Ishikawa (cell line): ENCODE measurements at regions not wholly inside any gene's neighbourhood (a gene's known extent, or its start where the extent isn't known, plus 50 kb on each side); places are given as distances from the start of the nearest gene placed in this dataset.
A peak's percentile ranks its signal among the peaks of the same experiment; 100 is the strongest.

Source experiments
- CEBPB ChIP-seq: IDR thresholded peaks from 2 replicates; pipeline ENCODE4 v1.6.1; 2012
- CREB1 ChIP-seq: IDR thresholded peaks from 2 replicates; pipeline ENCODE4 v1.6.1; 2012; ENCODE audit warnings: low read depth
- EGR1 ChIP-seq: IDR thresholded peaks from 2 replicates; pipeline ENCODE4 v1.6.1; 2012
- EP300 ChIP-seq: IDR thresholded peaks from 2 replicates; pipeline ENCODE4 v1.6.1; 2012; ENCODE audit warnings: borderline replicate concordance
- FOXM1 ChIP-seq: IDR thresholded peaks from 2 replicates; pipeline ENCODE4 v1.6.1; 2012; ENCODE audit warnings: low read depth, borderline replicate concordance
- NFIC ChIP-seq: IDR thresholded peaks from 2 replicates; pipeline ENCODE4 v1.6.1; 2012
- RAD21 ChIP-seq: IDR thresholded peaks from 2 replicates; pipeline ENCODE4 v1.6.1; 2012; ENCODE audit warnings: low read depth
- TAF1 ChIP-seq: IDR thresholded peaks from 2 replicates; pipeline ENCODE4 v1.6.1; 2012; ENCODE audit warnings: low read depth, mild to moderate bottlenecking
- TCF12 ChIP-seq: IDR thresholded peaks from 2 replicates; pipeline ENCODE4 v1.6.1; 2012; ENCODE audit warnings: low read depth
- TEAD4 ChIP-seq: IDR thresholded peaks from 2 replicates; pipeline ENCODE4 v1.6.1; 2012
- YY1 ChIP-seq: IDR thresholded peaks from 2 replicates; pipeline ENCODE4 v1.6.1; 2012; ENCODE audit warnings: low read depth
- ZBTB7A ChIP-seq: IDR thresholded peaks from 2 replicates; pipeline ENCODE4 v1.6.1; 2012; ENCODE audit warnings: low read depth
- TF ChIP-seq, protein P1 (sequence below): IDR thresholded peaks from 2 replicates; pipeline ENCODE4 v1.6.1; 2012; ENCODE audit warnings: low read depth, mild to moderate bottlenecking
- TF ChIP-seq, protein P2 (sequence below): IDR thresholded peaks from 2 replicates; pipeline ENCODE4 v1.6.1; 2012
- TF ChIP-seq, protein P3 (sequence below): IDR thresholded peaks from 2 replicates; pipeline ENCODE4 v1.6.1; 2012

DNA sequence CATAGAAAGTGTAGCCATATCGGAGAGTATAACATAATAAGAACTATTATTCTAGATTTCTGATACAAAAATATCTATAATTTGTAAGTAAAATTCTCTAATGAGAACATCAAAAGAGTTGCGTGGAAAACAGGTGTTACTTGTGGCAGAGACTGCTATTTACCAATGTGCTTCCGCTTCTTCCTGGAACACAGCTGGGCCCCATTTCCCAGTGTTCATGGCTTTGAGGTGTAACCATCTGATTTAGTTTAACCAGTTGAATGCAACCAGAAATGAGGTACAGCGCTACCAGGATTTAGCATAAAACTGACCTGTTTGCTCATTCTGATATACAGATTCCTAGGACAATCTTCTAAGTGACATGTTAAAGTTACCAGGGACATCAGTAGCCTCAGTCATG lies 1055.2 kb downstream of the IGSF11 start:
- TF ChIP-seq TCF12 (no peak), CREB1 (no peak), FOXM1 (no peak), RAD21 (no peak), NFIC (no peak)
- TF ChIP-seq, protein P1, sequence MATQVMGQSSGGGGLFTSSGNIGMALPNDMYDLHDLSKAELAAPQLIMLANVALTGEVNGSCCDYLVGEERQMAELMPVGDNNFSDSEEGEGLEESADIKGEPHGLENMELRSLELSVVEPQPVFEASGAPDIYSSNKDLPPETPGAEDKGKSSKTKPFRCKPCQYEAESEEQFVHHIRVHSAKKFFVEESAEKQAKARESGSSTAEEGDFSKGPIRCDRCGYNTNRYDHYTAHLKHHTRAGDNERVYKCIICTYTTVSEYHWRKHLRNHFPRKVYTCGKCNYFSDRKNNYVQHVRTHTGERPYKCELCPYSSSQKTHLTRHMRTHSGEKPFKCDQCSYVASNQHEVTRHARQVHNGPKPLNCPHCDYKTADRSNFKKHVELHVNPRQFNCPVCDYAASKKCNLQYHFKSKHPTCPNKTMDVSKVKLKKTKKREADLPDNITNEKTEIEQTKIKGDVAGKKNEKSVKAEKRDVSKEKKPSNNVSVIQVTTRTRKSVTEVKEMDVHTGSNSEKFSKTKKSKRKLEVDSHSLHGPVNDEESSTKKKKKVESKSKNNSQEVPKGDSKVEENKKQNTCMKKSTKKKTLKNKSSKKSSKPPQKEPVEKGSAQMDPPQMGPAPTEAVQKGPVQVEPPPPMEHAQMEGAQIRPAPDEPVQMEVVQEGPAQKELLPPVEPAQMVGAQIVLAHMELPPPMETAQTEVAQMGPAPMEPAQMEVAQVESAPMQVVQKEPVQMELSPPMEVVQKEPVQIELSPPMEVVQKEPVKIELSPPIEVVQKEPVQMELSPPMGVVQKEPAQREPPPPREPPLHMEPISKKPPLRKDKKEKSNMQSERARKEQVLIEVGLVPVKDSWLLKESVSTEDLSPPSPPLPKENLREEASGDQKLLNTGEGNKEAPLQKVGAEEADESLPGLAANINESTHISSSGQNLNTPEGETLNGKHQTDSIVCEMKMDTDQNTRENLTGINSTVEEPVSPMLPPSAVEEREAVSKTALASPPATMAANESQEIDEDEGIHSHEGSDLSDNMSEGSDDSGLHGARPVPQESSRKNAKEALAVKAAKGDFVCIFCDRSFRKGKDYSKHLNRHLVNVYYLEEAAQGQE: no peak
- TF ChIP-seq, protein P2, sequence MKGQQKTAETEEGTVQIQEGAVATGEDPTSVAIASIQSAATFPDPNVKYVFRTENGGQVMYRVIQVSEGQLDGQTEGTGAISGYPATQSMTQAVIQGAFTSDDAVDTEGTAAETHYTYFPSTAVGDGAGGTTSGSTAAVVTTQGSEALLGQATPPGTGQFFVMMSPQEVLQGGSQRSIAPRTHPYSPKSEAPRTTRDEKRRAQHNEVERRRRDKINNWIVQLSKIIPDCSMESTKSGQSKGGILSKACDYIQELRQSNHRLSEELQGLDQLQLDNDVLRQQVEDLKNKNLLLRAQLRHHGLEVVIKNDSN: no peak

DNA sequence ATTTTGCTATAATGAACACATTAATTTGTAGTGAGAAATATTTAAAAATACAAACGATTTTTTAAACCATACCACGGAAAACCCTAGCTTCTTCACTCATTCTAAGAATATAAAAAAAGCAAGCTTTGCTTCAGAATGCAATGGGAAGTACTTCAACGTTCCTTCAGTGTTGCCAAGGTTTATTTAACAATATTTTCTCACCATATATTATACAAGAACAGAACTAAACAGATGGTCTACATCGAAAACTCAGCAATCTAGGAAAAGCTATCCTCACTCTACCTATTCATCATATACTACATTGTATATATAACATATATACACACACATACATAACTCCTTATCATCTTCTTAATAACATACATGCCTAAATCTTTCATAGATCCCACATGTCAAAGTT lies 1047.4 kb downstream of the IGSF11 start:
- no peak for TF ChIP-seq EGR1

DNA sequence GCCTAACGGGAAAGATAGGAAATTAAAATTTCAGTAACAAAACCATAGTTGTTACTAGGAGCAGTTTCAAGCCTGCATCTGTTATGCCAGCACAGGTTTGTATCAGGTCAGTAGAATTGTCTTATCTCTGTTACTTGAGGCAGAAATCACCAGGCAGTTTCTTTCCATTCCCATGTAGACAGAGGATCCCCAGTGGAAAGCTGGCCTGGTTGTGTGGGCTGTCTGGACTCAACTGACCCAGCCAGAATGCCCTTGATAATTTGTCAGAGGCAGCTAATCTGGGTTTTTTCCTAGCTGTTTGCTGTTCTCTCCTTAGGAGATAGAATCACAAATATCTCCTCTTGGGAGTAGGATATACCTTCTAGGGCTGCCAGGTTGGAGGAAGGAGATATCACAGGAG lies 1044.7 kb downstream of the IGSF11 start:
- TF ChIP-seq NFIC: no peak
- TF ChIP-seq ZBTB7A: no peak
- TF ChIP-seq EGR1: no peak
- no peak for TF ChIP-seq TCF12
- TF ChIP-seq TAF1: no peak

DNA sequence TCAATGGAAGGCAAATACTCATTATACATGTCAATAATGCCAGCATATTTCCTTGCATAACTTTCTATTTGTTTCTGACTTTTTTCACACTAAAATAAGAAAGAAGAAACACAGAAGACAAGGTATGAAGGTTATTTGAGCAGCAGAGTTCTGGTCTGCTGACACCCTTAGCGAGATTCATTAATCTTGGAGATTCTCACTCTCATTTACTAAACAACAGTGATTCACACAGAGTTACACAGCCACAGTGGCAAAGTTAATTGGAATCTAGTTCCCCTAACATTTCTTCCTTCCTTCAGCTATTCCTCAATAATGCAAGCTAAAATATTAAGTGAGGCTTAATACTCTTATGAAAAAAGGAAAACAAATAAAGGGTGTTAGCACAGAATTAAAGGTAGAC lies 1044.0 kb downstream of the IGSF11 start:
- no peak for TF ChIP-seq NFIC
- TF ChIP-seq TAF1: no peak
- no peak for TF ChIP-seq EP300
- TF ChIP-seq RAD21: no peak
- TF ChIP-seq YY1: no peak
- TF ChIP-seq FOXM1: no peak
- TF ChIP-seq ZBTB7A: no peak
- no peak for TF ChIP-seq TCF12

DNA sequence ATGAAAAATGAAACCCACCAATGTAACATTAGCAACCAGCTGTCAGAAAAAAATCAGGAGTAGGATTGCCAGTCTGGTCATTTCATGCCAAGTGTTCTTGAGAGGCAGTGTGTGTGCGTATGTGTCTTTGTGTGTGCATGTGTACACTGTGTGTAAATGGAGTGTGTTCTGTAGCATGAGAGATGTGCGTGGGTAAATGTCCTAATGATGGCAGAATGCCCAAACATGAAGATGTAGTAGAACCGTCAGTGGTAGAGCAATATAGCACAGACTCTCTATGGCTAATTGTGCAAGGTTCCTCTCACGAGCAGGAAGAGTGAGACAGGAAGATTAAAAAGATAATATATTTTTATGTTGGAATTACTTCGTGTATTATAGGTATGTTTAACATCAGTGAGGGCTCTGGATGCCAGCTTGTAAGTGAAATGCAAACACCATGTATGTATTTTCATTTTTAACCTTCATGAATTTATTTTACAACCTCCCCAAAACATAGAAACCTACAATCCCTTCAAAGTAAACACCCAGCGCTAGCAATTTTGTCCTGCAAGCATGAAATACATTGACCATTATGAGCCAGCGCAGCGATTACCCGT lies 1038.7 kb downstream of the IGSF11 start:
- TF ChIP-seq EGR1 (no peak), TAF1 (no peak), TCF12 (no peak), EP300 (no peak), CEBPB (no peak), NFIC (no peak), RAD21 (no peak), TEAD4 (no peak), YY1 (no peak), ZBTB7A (no peak), CREB1 (no peak), FOXM1 (no peak)
- TF ChIP-seq, protein P2: no peak
- TF ChIP-seq, protein P3, sequence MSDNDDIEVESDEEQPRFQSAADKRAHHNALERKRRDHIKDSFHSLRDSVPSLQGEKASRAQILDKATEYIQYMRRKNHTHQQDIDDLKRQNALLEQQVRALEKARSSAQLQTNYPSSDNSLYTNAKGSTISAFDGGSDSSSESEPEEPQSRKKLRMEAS: no peak
- TF ChIP-seq, protein P1: no peak

DNA sequence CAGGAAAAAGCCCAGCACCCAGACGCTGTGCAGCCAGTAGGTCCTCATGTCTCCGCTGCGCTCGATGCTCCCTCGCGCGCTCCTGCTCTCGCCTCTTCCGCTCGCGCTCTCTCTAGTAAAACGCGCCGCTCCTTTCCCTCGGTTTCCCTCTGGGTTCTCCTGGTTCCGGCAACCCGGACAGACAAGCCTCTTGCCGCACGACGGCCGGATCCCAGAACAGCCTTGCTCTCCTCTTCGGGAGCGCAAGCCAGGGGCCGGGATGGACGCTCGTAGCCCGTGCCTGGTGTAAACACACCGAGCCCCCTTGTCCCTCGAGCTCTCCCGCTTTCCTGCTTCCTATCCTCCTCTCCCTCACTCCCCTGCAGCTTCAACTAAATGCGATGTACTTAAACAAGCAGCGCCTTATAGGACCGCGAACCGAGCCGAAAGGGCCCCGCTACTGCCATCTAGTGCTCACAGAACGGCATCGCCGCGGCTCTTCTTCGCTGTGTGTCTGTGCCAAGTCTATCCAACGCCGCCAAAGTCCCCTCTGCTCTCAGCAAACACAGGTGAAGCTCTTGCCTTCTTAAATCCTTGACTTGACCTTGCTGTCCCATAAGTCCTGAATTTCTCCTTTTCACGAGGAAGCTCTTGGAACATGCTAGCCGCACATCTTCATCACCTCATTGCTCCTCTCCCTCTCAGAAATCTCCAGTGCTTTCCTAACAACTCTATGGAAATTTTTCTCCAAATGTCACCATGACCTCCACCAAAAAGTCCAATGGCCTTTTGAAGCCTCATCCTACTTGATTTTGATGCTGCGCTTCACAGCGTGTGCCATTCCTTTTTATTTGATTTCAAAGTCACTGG lies 1037.2 kb downstream of the IGSF11 start:
- TF ChIP-seq NFIC (peak; percentile 39), EP300 (no peak), RAD21 (peak; percentile 73), TCF12 (no peak)
- TF ChIP-seq, protein P3: 0 out of 2 replicates have a peak, but pooled peaks have one; percentile 21
- TF ChIP-seq, protein P1: no peak
